ENCODE measurements at regions not wholly inside any gene's neighbourhood (a gene's known extent, or its start where the extent isn't known, plus 50 kb on each side); places are given as distances from the start of the nearest gene placed in this dataset.

- TF ChIP-seq CTCF (IDR thresholded peaks at IDR 0.05; ENCODE audit: extremely low read depth in 1 of 2, insufficient read depth in 1 of 2, low read depth in 1 of 2, low read length in 2 of 2) (no peak), EZH2 (IDR thresholded peaks at IDR 0.05; ENCODE audit: borderline replicate concordance, low read depth, low read length, severe bottlenecking) (no peak), MAX (IDR thresholded peaks at IDR 0.05; ENCODE audit: insufficient read depth, insufficient read length) (no peak), POLR2A (IDR thresholded peaks at IDR 0.05; ENCODE audit: low read depth, low read length) (no peak), POLR2AphosphoS5 (IDR thresholded peaks at IDR 0.05; ENCODE audit: insufficient read depth, low read depth, low read length) (no peak), MYC (IDR thresholded peaks at IDR 0.05; ENCODE audit: low read depth, low read length) (no peak), JUN (IDR thresholded peaks at IDR 0.05; ENCODE audit: borderline replicate concordance, insufficient read depth, insufficient read length, low read depth) (no peak), GATA2 (IDR thresholded peaks at IDR 0.05; ENCODE audit: insufficient read depth, insufficient read length, low read depth, low read length) (no peak)
These were observed 590.0 kb upstream of the MKI67 start for GRCh38 chr10:128716181-128716580.
